ENCODE measurements at regions not wholly inside any gene's neighbourhood (a gene's known extent, or its start where the extent isn't known, plus 50 kb on each side); places are given as distances from the start of the nearest gene placed in this dataset.

DNA sequence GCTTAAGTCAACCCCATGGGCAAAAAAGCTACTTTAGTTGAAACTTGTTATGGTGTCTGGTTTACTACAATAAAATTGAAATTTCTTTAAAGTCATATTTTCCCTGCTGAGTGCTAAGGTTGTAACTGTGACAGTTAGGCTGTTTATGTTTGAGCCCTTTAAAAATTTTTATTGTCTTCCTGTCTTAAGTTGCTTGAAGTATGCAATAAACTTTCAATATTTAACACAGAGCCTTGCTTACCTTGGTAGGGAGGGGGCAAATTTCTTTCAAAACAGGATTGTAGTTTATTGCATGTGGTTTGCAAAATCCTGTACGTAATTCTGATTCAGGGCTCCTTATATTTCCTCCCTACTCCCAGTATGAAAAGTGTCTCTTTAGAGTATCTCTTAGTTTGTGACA, 465.5 kb upstream of the ACTBL2 start:
- Mint-ChIP-seq H3K4me3 (ENCODE audit: low read depth) (no peak overlapping the region), H3K9me3 (ENCODE audit: low read depth) (peaks cover 3% of the 10 kb centered on the region), H3K27ac (no peak overlapping the region), H3K27me3 (no peaks in the 10 kb centered on the region), H3K36me3 (ENCODE audit: insufficient read depth) (no peaks in the 10 kb centered on the region), H3K4me1 (ENCODE audit: low read depth) (no peaks in the 10 kb centered on the region)
- TF ChIP-seq, protein P1, sequence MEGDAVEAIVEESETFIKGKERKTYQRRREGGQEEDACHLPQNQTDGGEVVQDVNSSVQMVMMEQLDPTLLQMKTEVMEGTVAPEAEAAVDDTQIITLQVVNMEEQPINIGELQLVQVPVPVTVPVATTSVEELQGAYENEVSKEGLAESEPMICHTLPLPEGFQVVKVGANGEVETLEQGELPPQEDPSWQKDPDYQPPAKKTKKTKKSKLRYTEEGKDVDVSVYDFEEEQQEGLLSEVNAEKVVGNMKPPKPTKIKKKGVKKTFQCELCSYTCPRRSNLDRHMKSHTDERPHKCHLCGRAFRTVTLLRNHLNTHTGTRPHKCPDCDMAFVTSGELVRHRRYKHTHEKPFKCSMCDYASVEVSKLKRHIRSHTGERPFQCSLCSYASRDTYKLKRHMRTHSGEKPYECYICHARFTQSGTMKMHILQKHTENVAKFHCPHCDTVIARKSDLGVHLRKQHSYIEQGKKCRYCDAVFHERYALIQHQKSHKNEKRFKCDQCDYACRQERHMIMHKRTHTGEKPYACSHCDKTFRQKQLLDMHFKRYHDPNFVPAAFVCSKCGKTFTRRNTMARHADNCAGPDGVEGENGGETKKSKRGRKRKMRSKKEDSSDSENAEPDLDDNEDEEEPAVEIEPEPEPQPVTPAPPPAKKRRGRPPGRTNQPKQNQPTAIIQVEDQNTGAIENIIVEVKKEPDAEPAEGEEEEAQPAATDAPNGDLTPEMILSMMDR (IDR thresholded peaks at IDR 0.05; ENCODE audit: unreplicated experiment): no peak
- no peak for DNase-seq (ENCODE audit: low spot score, unreplicated experiment)

DNA sequence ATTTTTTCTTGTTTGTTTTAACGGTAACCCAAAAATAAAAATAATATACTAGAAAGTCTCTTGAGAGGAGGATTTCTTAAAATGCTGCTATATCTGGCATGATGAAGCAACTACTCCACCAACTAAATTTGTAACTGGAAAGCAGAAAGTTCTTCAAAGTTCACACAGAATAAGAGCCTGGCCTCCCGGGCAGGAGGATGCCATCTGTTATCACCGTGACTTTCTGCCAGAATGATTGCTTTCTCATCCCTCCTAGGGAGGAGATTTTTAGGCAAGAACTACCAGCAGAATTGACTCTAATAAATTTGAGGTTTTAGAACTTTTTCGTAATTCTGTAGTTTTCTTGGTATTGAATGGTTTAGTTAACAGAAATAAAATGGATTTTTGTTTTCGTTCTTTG, 464.6 kb upstream of the ACTBL2 start:
- Mint-ChIP-seq H3K9me3 (ENCODE audit: low read depth) (peaks cover 6% of the 10 kb centered on the region), H3K4me3 (ENCODE audit: low read depth) (no peak overlapping the region), H3K27me3 (no peaks in the 10 kb centered on the region), H3K27ac (no peak overlapping the region), H3K36me3 (ENCODE audit: insufficient read depth) (no peaks in the 10 kb centered on the region), H3K4me1 (ENCODE audit: low read depth) (no peaks in the 10 kb centered on the region)
- TF ChIP-seq, protein P1 (IDR thresholded peaks at IDR 0.05; ENCODE audit: unreplicated experiment): no peak
- DNase-seq (ENCODE audit: low spot score, unreplicated experiment): no peak

DNA sequence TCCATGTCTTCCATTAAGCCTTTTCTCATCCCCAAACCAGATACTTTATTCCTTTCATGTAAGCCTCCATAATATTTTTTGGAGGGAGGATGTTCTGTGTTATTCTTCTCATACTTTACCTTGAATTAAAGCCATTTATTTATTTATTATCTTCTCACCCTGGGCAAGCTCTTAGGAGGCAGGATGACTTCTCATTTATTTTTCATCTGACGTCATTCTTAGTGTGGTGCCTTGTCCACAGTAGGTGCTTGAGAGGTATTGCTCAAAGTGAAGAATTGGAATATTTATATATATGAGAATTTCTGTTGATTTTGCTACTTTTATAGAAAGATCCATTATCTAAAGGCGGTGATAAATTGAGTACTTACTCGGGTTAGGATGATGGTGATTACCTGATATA, 458.3 kb upstream of the ACTBL2 start:
- no peaks in the 10 kb centered on the region for H3K27me3 Mint-ChIP-seq
- no peak overlapping the region for H3K4me3 Mint-ChIP-seq (ENCODE audit: low read depth)
- peaks cover 10% of the 10 kb centered on the region for H3K9me3 Mint-ChIP-seq (ENCODE audit: low read depth)

DNA sequence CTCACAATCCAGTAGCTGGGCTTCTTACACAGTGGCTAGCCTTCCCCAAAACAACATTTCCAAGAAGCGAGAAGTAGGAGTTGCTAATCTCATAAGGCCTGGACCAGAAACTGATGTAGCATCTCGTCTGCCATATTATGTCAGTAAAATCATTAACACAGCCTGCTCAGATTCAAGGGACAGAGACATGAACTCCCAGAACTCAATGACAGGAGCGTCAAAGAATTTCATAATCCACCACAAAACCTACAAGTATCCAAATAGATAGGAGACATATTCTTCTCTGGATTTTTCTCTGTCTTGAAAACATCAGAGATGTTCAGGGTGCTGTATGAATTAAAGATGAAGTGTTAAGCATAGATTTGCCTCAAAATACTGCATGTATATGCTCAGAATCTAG, 457.6 kb upstream of the ACTBL2 start:
- H3K9me3 Mint-ChIP-seq (ENCODE audit: low read depth): peaks cover 12% of the 10 kb centered on the region
- no peaks in the 10 kb centered on the region for H3K36me3 Mint-ChIP-seq (ENCODE audit: insufficient read depth)
- no peak overlapping the region for H3K4me3 Mint-ChIP-seq (ENCODE audit: low read depth)
- H3K27me3 Mint-ChIP-seq: no peaks in the 10 kb centered on the region
- H3K4me1 Mint-ChIP-seq (ENCODE audit: low read depth): no peaks in the 10 kb centered on the region
- H3K27ac Mint-ChIP-seq: no peak overlapping the region
- TF ChIP-seq, protein P1 (IDR thresholded peaks at IDR 0.05; ENCODE audit: unreplicated experiment): no peak
- DNase-seq (ENCODE audit: low spot score, unreplicated experiment): no peak

More for the DNA sequence above, 458.3 kb upstream of the ACTBL2 start:
- no peaks in the 10 kb centered on the region for H3K4me1 Mint-ChIP-seq (ENCODE audit: low read depth)
- no peak overlapping the region for H3K27ac Mint-ChIP-seq
- H3K36me3 Mint-ChIP-seq (ENCODE audit: insufficient read depth): no peaks in the 10 kb centered on the region
- TF ChIP-seq, protein P1 (IDR thresholded peaks at IDR 0.05; ENCODE audit: unreplicated experiment): no peak
- DNase-seq (ENCODE audit: low spot score, unreplicated experiment): no peak

DNA sequence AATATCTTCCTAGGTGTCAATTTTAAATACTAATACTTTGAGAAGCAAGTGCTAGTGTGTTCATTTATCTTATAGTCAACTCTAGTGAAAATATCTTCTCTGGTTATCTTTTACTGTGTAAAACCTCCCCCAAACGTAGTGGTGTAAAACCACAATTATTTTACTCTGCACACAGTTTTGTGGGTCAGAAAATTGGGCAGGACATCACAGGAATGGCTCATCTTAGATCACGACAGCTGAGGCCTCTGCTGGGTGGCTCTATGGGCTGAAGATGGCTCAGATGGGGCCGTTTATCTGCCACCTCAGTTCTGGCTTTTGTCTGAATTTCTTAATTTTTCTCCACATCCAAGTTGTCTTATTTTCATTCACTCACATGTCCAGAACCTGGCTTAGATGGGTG, 457.2 kb upstream of the ACTBL2 start:
- Mint-ChIP-seq H3K36me3 (ENCODE audit: insufficient read depth) (no peaks in the 10 kb centered on the region), H3K9me3 (ENCODE audit: low read depth) (peaks cover 12% of the 10 kb centered on the region), H3K4me1 (ENCODE audit: low read depth) (no peaks in the 10 kb centered on the region), H3K27ac (no peak overlapping the region), H3K4me3 (ENCODE audit: low read depth) (no peak overlapping the region), H3K27me3 (no peaks in the 10 kb centered on the region)
- DNase-seq (ENCODE audit: low spot score, unreplicated experiment): no peak
- TF ChIP-seq, protein P1 (IDR thresholded peaks at IDR 0.05; ENCODE audit: unreplicated experiment): no peak
